Body of pancreas (tissue), 4 donors: ENCODE measurements at regions not wholly inside any gene's neighbourhood (a gene's known extent, or its start where the extent isn't known, plus 50 kb on each side); places are given as distances from the start of the nearest gene placed in this dataset.

Experiments used
- ATAC-seq: fragments of 150-250 bp; one replicate; pipeline ENCODE4 v1.9.1; 2016
- DNase-seq, 4 donors: peaks; one replicate each; pipeline ENCODE4 v3.0.0-alpha.2; 2019
- H3K27ac ChIP-seq, 4 donors: fragments of 200-600 bp; sonication (generic); 1 replicate in 3 of 4; 2 replicates in 1 of 4; pipeline versions ENCODE4 v1.5.1 to v1.6.1; 2016 to 2019; ENCODE audit warnings: mild to moderate bottlenecking in 1 of 4, mixed read lengths in 1 of 4, moderate library complexity in 1 of 4
- H3K27me3 ChIP-seq, 2 donors: fragments of 200-600 bp; sonication (generic); one replicate each; pipeline ENCODE4 v1.6.0; 2016; ENCODE audit warnings: mild to moderate bottlenecking in 1 of 2
- H3K36me3 ChIP-seq, 2 donors: fragments of 200-600 bp; sonication (generic); replicated peaks in 1 of 2; 2 replicates each; pipeline ENCODE4 v1.5.1; 2016; ENCODE audit warnings: low read depth in 2 of 2; ENCODE audit not compliant: insufficient read depth in 1 of 2
- H3K4me1 ChIP-seq: fragments of 200-600 bp; sonication (generic); one replicate; pipeline ENCODE4 v1.6.0; 2016
- H3K4me3 ChIP-seq, 2 donors: fragments of 200-600 bp; sonication (generic); 1 replicate in 1 of 2; 2 replicates in 1 of 2; pipeline ENCODE4 v1.5.1; 2016 to 2019
- H3K9me3 ChIP-seq, 3 donors: fragments of 200-600 bp; sonication (generic); 1 replicate in 2 of 3; 2 replicates in 1 of 3; pipeline ENCODE4 v1.5.1; 2016
- CTCF ChIP-seq, 7 experiments: fragments of 450-650 bp in 4 of 7; fragments of 200-600 bp in 3 of 7; sonication (generic) in 3 of 7; IDR thresholded peaks; one replicate each; pipeline ENCODE4 v1.5.1; 2016 to 2019; ENCODE audit warnings: antibody characterized with exemption in 7 of 7
- POLR2A ChIP-seq, 3 donors: fragments of 450-650 bp; IDR thresholded peaks; one replicate each; pipeline ENCODE4 v1.6.1; 2016; ENCODE audit warnings: antibody characterized with exemption in 3 of 3, mild to moderate bottlenecking in 2 of 3
- WGBS, 2 donors: methylation state at CpG; one replicate each; pipeline ENCODE4 v1.1.5; 2017; 5-methylcytosine and 5-hydroxymethylcytosine counted together
- intact Hi-C: fragments of 100-400 bp; cut with DNase I; formaldehyde crosslinking; loops from one replicate; pipeline ENCODE4 v1.15.1; 2023

DNA sequence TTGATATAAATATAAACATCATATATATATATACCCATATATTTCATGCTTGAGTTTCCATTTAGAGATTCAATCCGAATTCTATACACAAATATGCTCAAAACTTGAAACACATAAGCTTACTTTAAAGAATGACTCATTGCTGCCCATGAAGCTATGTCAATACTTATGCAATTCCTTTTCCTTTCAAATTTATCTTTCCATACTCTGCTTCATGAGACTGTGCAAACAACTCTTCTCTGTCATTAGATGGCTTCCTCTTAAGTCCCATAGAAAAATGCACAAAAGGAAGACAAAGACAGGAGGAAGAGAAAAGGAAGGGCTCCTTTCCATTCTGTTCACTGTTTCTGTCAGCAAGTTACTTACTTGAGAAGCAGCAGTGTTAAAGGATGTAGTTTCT lies 895.7 kb upstream of the SORCS1 start:
- intact Hi-C loops, result no loop called here
- no peak overlapping the region for H3K27ac ChIP-seq
- H3K27me3 ChIP-seq, result no peaks in the 10 kb centered on the region
- H3K4me1 ChIP-seq, result no peaks in the 10 kb centered on the region
- DNase-seq (no peak), ATAC-seq (no peak)
- no peak overlapping the region for H3K4me3 ChIP-seq
- TF ChIP-seq POLR2A (IDR thresholded peaks at IDR 0.05), result no peak
- no peak for TF ChIP-seq CTCF (IDR thresholded peaks at IDR 0.05)
- H3K9me3 ChIP-seq, result no peaks in the 10 kb centered on the region
- H3K36me3 ChIP-seq, result no peaks in the 10 kb centered on the region
- 37 to 53% methylated on average over 1 of the region's 1 CpG for WGBS, 2 donors

DNA sequence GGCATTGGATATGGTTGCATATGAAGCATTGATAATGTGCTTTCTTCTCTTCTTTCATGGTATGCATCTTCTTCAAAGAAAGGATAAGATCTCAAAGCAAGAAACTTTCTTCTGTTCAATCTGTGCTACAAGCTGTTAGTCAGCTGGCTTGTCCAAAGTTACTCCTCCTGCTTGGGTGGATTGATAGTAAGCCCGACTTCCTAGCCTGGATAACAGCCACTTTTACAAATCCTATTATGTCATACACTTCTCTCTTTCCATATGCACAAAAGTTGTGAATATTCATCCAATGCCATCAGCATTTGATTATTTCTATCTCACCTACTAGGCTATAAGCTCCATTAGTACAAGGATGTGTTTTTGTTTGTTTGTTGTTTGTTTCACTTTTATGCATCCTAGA lies 891.0 kb upstream of the SORCS1 start:
- H3K4me3 ChIP-seq, result no peak overlapping the region
- 56 to 63% methylated on average over 1 of the region's 1 CpG for WGBS, 2 donors
- H3K4me1 ChIP-seq, result no peaks in the 10 kb centered on the region
- no peaks in the 10 kb centered on the region for H3K36me3 ChIP-seq
- no peaks in the 10 kb centered on the region for H3K9me3 ChIP-seq
- intact Hi-C loops, result no loop called here
- H3K27me3 ChIP-seq, result no peaks in the 10 kb centered on the region
- ATAC-seq (no peak), DNase-seq (no peak)
- H3K27ac ChIP-seq, result no peak overlapping the region
- TF ChIP-seq CTCF (IDR thresholded peaks at IDR 0.05) (no peak), POLR2A (IDR thresholded peaks at IDR 0.05) (no peak)

DNA sequence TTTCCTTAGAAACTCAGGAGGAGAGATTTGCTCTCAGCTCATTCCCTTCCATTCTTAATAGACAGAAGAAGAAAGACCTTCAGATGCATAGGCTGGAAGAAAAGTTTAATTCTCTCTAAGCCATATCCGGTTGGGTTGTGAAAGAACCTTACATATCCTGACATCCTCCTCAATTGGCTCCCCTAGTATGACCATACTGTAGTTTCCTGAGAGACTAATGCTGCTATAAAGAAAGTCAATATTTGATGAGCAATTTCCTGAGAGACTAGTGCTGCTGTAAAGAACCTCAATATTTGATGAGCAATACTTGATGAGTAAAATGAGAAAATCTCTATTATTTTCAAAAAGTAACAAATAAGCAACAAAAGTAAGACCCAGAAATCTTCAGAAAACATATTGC lies 888.5 kb upstream of the SORCS1 start:
- ATAC-seq (no peak), DNase-seq (no peak)
- Histone ChIP-seq H3K27me3 (no peaks in the 10 kb centered on the region), H3K36me3 (no peaks in the 10 kb centered on the region), H3K9me3 (no peaks in the 10 kb centered on the region), H3K4me1 (no peaks in the 10 kb centered on the region), H3K27ac (no peak overlapping the region), H3K4me3 (no peak overlapping the region)
- intact Hi-C loops, result no loop called here
- TF ChIP-seq POLR2A (IDR thresholded peaks at IDR 0.05) (no peak), CTCF (IDR thresholded peaks at IDR 0.05) (no peak)
- WGBS, 2 donors, result 74 to 79% methylated on average over 1 of the region's 1 CpG

- intact Hi-C loops, result no loop called here
- Histone ChIP-seq H3K9me3 (no peaks in the 10 kb centered on the region), H3K4me1 (no peaks in the 10 kb centered on the region), H3K36me3 (no peaks in the 10 kb centered on the region), H3K4me3 (no peak overlapping the region), H3K27ac (no peak overlapping the region), H3K27me3 (no peaks in the 10 kb centered on the region)
- no peak for TF ChIP-seq CTCF (IDR thresholded peaks at IDR 0.05)
- TF ChIP-seq POLR2A (IDR thresholded peaks at IDR 0.05), result no peak
- ATAC-seq, result no peak
- no peak for DNase-seq
- 60 to 70% methylated on average over 2 of the region's 2 CpGs for WGBS, 2 donors
Observed at GRCh38 chr10:108051218-108051617, 886.7 kb upstream of the SORCS1 start.

- H3K4me3 ChIP-seq, result no peak overlapping the region
- ATAC-seq, result no peak
- H3K9me3 ChIP-seq, result no peaks in the 10 kb centered on the region
- H3K27ac ChIP-seq, result no peak overlapping the region
- no peaks in the 10 kb centered on the region for H3K36me3 ChIP-seq
- WGBS, 2 donors, result 44 to 56% methylated on average over 1 of the region's 1 CpG
- intact Hi-C loops, result no loop called here
- no peaks in the 10 kb centered on the region for H3K4me1 ChIP-seq
- DNase-seq, result no peak
- no peaks in the 10 kb centered on the region for H3K27me3 ChIP-seq
- no peak for TF ChIP-seq POLR2A (IDR thresholded peaks at IDR 0.05)
Observed at GRCh38 chr10:108050626-108051025, 886.1 kb upstream of the SORCS1 start.
